Panc1 (cell line): ENCODE measurements at regions not wholly inside any gene's neighbourhood (a gene's known extent, or its start where the extent isn't known, plus 50 kb on each side); places are given as distances from the start of the nearest gene placed in this dataset.

Experiments
- CTCF ChIP-seq: fragments of 450-650 bp; IDR thresholded peaks from 2 replicates; pipeline ENCODE4 v1.5.1; 2017; ENCODE audit warnings: mild to moderate bottlenecking
- POLR2AphosphoS5 ChIP-seq: IDR thresholded peaks from 2 replicates; pipeline ENCODE4 v1.6.1; 2012; ENCODE audit warnings: mild to moderate bottlenecking, low read depth, low read length, moderate library complexity
- SIN3A ChIP-seq: IDR thresholded peaks from 2 replicates; pipeline ENCODE4 v1.6.1; 2012; ENCODE audit warnings: low read depth, mild to moderate bottlenecking, low read length, moderate library complexity, borderline replicate concordance; ENCODE audit not compliant: insufficient read depth
- TCF7L2 ChIP-seq: IDR thresholded peaks from 2 replicates; pipeline ENCODE4 v1.6.1; 2011; ENCODE audit warnings: mild to moderate bottlenecking, low read depth, low read length, inconsistent platforms
- TF ChIP-seq, protein P1 (sequence below), 2 experiments: IDR thresholded peaks; 2 replicates each; pipeline ENCODE4 v1.6.1; 2011 to 2012; ENCODE audit warnings: low read depth in 2 of 2, control low read depth in 1 of 2, low read length in 1 of 2, mild to moderate bottlenecking in 1 of 2, moderate library complexity in 1 of 2; ENCODE audit not compliant: insufficient read depth in 1 of 2

DNA sequence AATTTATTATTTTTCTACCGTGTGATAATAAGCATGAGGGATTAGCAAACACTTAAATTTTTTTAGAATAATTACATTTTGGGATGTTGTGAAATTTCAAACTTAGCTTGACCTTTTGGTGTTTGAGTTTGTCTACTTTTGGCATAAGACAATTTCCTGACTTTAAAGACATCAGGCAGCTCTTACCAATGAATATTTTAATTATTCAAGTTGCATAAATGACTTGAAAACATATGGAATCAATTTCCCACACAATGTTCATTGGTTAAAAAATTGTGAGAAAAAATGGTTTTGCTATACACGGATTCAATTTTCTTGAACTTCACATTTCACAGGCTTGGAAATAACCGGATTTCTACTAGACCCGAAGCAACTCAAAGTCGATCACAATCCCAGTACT lies 243.4 kb downstream of the IKZF2 start:
- TF ChIP-seq CTCF = no peak
- TF ChIP-seq, protein P1, sequence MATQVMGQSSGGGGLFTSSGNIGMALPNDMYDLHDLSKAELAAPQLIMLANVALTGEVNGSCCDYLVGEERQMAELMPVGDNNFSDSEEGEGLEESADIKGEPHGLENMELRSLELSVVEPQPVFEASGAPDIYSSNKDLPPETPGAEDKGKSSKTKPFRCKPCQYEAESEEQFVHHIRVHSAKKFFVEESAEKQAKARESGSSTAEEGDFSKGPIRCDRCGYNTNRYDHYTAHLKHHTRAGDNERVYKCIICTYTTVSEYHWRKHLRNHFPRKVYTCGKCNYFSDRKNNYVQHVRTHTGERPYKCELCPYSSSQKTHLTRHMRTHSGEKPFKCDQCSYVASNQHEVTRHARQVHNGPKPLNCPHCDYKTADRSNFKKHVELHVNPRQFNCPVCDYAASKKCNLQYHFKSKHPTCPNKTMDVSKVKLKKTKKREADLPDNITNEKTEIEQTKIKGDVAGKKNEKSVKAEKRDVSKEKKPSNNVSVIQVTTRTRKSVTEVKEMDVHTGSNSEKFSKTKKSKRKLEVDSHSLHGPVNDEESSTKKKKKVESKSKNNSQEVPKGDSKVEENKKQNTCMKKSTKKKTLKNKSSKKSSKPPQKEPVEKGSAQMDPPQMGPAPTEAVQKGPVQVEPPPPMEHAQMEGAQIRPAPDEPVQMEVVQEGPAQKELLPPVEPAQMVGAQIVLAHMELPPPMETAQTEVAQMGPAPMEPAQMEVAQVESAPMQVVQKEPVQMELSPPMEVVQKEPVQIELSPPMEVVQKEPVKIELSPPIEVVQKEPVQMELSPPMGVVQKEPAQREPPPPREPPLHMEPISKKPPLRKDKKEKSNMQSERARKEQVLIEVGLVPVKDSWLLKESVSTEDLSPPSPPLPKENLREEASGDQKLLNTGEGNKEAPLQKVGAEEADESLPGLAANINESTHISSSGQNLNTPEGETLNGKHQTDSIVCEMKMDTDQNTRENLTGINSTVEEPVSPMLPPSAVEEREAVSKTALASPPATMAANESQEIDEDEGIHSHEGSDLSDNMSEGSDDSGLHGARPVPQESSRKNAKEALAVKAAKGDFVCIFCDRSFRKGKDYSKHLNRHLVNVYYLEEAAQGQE (IDR thresholded peaks at IDR 0.05; ENCODE audit: insufficient read depth in 1 of 2, low read depth in 2 of 2, low read length in 1 of 2) = no peak
- no peak for TF ChIP-seq POLR2AphosphoS5
- TF ChIP-seq SIN3A = no peak
- TF ChIP-seq TCF7L2 = no peak
